MM.1S (cell line): ENCODE measurements at regions not wholly inside any gene's neighbourhood (a gene's known extent, or its start where the extent isn't known, plus 50 kb on each side); places are given as distances from the start of the nearest gene placed in this dataset.

Source experiments
- CTCF ChIP-seq: fragments of 300-600 bp; sonication (generic); IDR thresholded peaks from 2 replicates; pipeline ENCODE4 v1.5.1; 2016; ENCODE audit warnings: antibody characterized with exemption, low read length, mixed read lengths
- EZH2 ChIP-seq: fragments of 300-600 bp; sonication (generic); optimal IDR thresholded peaks from 2 replicates; pipeline ENCODE3; 2017; ENCODE audit warnings: low read depth, mild to moderate bottlenecking, antibody characterized with exemption, low read length, mixed read lengths

- no peak for TF ChIP-seq CTCF
- TF ChIP-seq EZH2, result no peak
Measured at GRCh38 chr6:137343241-137343640, 124.1 kb upstream of the IFNGR1 start.
